Activated naive CD8-positive, alpha-beta T cell treated with anti-CD3 and anti-CD28 coated beads, Interleukin-2, amount 50 U/mL, for 16 hours (primary cell): ENCODE measurements at regions not wholly inside any gene's neighbourhood (a gene's known extent, or its start where the extent isn't known, plus 50 kb on each side); places are given as distances from the start of the nearest gene placed in this dataset.

Experiments
- DNase-seq: peaks from one replicate; pipeline ENCODE4 v3.0.0-alpha.2; 2020; ENCODE audit warnings: low read depth, low spot score

DNA sequence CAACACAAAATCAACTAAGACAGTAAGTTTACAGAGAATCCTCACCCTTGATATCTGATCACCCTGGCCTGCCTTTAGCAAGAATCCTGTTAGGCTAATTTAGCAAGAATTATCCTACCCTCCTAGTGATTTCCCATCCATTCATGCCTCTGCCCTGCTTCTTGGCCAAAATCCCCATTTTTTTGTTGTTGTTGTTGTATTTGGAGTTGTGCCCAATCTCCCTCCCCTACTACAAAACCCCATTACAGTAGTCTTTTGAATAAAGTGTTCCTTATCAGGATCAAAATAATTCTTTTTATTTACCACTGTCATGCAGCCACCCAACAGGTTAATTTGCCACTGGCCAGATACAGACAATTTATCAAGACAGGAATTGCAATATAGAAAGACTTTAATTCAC, 58.5 kb upstream of the CLINT1 start:
- DNase-seq = no peak

GRCh38 chr5:157915638-157916037, 56.7 kb upstream of the CLINT1 start:
- no peak for DNase-seq

DNA sequence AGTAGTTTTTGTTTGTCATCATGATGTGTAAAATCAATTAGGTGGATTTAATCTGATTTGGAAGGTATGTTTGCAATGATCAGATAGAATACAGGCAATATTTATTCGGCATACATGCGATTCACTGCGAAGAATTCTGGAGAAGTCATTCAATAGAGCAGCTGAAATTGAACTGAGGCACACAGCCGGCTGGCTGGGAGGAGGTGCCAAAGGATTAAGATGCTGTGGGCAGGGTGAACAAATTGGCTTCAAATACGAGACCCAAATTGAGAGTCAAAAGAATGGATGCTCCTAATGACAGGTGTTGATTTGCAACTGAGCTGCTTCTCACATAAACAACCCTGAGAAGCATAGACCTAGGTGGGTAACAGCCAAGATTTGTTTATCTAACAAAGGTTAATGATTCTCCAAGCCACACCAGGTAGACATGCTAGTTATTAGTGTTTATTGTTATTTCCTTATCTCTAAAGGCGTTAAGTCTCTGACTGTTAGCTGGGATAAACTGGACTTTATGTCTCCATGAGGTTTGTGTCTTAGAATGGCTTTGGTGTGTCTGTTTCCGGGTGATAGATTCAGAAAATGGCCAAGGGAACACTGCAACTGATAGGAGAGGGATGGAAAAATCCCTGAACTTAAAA, 55.3 kb upstream of the CLINT1 start:
- no peak for DNase-seq

DNA sequence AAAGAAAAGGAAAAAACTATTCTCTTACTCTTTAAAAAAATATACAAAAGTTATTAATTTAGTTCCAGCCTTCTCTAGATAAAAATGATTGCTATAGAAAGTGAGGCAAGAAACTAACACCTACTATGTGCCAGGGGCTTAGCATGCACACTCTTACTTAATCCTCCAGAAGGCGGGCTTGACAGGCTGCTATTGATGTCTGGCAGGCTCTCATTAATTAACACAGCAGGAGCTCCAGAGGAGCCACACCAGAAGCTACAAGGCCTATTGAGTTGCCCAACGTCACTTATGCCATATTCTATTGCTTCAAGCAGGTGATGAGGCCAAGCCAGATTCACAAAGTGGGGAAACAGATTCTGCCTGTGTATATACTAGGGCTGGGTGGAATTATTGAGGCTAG, 54.6 kb upstream of the CLINT1 start:
- DNase-seq = no peak

GRCh38 chr5:157912621-157913325, 53.8 kb upstream of the CLINT1 start:
- no peak for DNase-seq

- no peak for DNase-seq
Observed at GRCh38 chr5:157911568-157911967, 52.6 kb upstream of the CLINT1 start.
